Fibroblast of lung (primary cell): ENCODE measurements at regions not wholly inside any gene's neighbourhood (a gene's known extent, or its start where the extent isn't known, plus 50 kb on each side); places are given as distances from the start of the nearest gene placed in this dataset.

Experiments
- EZH2 ChIP-seq: IDR thresholded peaks from 2 replicates; pipeline ENCODE4 v1.5.1; 2012; ENCODE audit warnings: low read length, control low read depth, mild to moderate bottlenecking; ENCODE audit errors: missing control alignments
- TF ChIP-seq, protein P1 (sequence below), 2 donors: IDR thresholded peaks in 1 of 2; conservative IDR thresholded peaks in 1 of 2; 1 replicate in 1 of 2; 2 replicates in 1 of 2; pipeline ENCODE4 v1.5.1; 2011 to 2012; ENCODE audit warnings: low read length in 2 of 2, control low read depth in 1 of 2, inconsistent platforms in 1 of 2, low read depth in 1 of 2, mild to moderate bottlenecking in 1 of 2

DNA sequence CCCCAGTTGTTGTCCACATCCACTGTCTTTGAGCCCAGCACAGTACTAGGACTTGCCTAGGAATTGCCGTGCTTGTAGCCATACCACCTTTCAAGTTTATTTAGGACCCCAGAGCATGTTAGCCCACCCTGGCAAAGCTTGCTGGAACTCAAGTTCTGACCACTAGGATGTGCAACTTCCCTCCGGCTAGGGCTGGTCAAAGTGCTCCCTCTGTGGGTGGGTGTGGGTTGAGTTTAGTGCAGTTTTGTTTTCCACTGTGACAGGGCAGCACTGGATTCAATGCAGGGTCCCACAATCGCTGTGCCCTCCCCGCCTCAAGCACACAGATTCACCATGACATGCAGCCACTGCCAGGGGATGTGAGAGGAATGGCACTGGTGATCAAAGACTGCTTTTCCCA is 96.0 kb downstream of the RASGEF1B start:
- TF ChIP-seq EZH2: no peak
- TF ChIP-seq, protein P1, sequence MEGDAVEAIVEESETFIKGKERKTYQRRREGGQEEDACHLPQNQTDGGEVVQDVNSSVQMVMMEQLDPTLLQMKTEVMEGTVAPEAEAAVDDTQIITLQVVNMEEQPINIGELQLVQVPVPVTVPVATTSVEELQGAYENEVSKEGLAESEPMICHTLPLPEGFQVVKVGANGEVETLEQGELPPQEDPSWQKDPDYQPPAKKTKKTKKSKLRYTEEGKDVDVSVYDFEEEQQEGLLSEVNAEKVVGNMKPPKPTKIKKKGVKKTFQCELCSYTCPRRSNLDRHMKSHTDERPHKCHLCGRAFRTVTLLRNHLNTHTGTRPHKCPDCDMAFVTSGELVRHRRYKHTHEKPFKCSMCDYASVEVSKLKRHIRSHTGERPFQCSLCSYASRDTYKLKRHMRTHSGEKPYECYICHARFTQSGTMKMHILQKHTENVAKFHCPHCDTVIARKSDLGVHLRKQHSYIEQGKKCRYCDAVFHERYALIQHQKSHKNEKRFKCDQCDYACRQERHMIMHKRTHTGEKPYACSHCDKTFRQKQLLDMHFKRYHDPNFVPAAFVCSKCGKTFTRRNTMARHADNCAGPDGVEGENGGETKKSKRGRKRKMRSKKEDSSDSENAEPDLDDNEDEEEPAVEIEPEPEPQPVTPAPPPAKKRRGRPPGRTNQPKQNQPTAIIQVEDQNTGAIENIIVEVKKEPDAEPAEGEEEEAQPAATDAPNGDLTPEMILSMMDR (conservative IDR thresholded peaks at IDR 0.05 in 1 of 2, IDR thresholded peaks at IDR 0.05 in 1 of 2; ENCODE audit: low read depth in 1 of 2, low read length in 2 of 2): no peak
